K562 (cell line): ENCODE measurements at regions not wholly inside any gene's neighbourhood (a gene's known extent, or its start where the extent isn't known, plus 50 kb on each side); places are given as distances from the start of the nearest gene placed in this dataset.
A peak's percentile ranks its signal among the peaks of the same experiment; 100 is the strongest.
"Not testable (repeated sequence)": the region's sequence is repeated elsewhere in the genome, so short reads cannot be mapped to it uniquely, and the experiment has no call there.

Experiments used
- ATAC-seq: fragments of 200-7000 bp; cut with Tn5 transposase; 3 replicates; pipeline ENCODE4 v1.9.1; 2020; ENCODE audit warnings: moderate library complexity
- BruUV-seq: library from RNA; stranded (reverse); fragments of 400-500 nt; replicated peaks from 2 replicates; lab custom pipeline; 2021; lab: Mats Ljungman, UMichigan
- CTCF ChIA-PET: fragments of 300-600 bp; formaldehyde crosslinking; extraction: SDS; loops from one replicate; lab custom pipeline; 2021; ENCODE audit warnings: low intra/inter-chr PET ratio; lab: Yijun Ruan, JAX
- POLR2A ChIA-PET: fragments of 300-600, 350-650 bp; sonication (Branson Sonifier 250); formaldehyde crosslinking; extraction: SDS; loops from one replicate; lab custom pipeline; 2021; ENCODE audit warnings: antibody characterized with exemption, inconsistent platforms; lab: Yijun Ruan, JAX
- DNase-seq, 4 experiments: peaks; one replicate each; pipeline versions ENCODE4 v3.0.0 to v3.0.0-alpha.2; 2011 to 2018; ENCODE audit warnings: low spot score in 3 of 4, mixed read lengths in 3 of 4; ENCODE audit errors: extremely low read depth in 1 of 4
- FAIRE-seq: peaks from 2 replicates; lab custom pipeline; 2011; peaks lifted over from hg19 to GRCh38; lab: Jason Lieb, UNC
- H2AFZ ChIP-seq: 2 replicates; pipeline ENCODE4 v1.6.0; 2011; ENCODE audit warnings: low read depth, low read length, control low read depth, inconsistent platforms
- H3K27ac ChIP-seq: fragments of 200-600 bp; 3 replicates; pipeline ENCODE4 v1.8.0; 2011; ENCODE audit warnings: low read depth, mild to moderate bottlenecking, control low read depth, inconsistent platforms, low read length, moderate library complexity, mixed read lengths; ENCODE audit errors: extremely low read depth
- H3K27me3 ChIP-seq, 2 experiments: fragments of 300-600 bp in 1 of 2; 2 replicates in 1 of 2; 3 replicates in 1 of 2; pipeline versions ENCODE4 v1.6.0 to v1.8.0; 2011; ENCODE audit warnings: inconsistent platforms in 2 of 2, low read length in 2 of 2, mild to moderate bottlenecking in 1 of 2, mixed read lengths in 1 of 2, moderate library complexity in 1 of 2; ENCODE audit not compliant: control insufficient read depth in 2 of 2, insufficient read depth in 2 of 2
- H3K36me3 ChIP-seq: fragments of 300-600 bp; 3 replicates; pipeline ENCODE4 v1.8.0; 2011; ENCODE audit warnings: mild to moderate bottlenecking, low read length, inconsistent platforms; ENCODE audit not compliant: control insufficient read depth, insufficient read depth
- H3K4me1 ChIP-seq, 2 experiments: fragments of 200-600 bp in 1 of 2; replicated peaks in 1 of 2; 2 replicates in 1 of 2; 3 replicates in 1 of 2; pipeline versions ENCODE4 v1.5.1 to v1.8.0; 2011; ENCODE audit warnings: inconsistent platforms in 2 of 2, low read length in 2 of 2, mild to moderate bottlenecking in 1 of 2, mixed read lengths in 1 of 2, moderate library complexity in 1 of 2; ENCODE audit not compliant: control insufficient read depth in 2 of 2, insufficient read depth in 2 of 2
- H3K4me2 ChIP-seq: 2 replicates; pipeline ENCODE4 v1.6.1; 2011; ENCODE audit warnings: low read length, control low read depth, inconsistent platforms, mixed read lengths; ENCODE audit not compliant: insufficient read depth
- H3K4me3 ChIP-seq: fragments of 200-600 bp; sonication (generic), shearing (Covaris generic); 2 replicates; pipeline ENCODE4 v1.5.1; 2016; ENCODE audit warnings: control low read depth, inconsistent platforms
- H3K79me2 ChIP-seq: fragments of 200-600 bp; 3 replicates; pipeline ENCODE4 v1.8.0; 2011; ENCODE audit warnings: low read length, inconsistent platforms; ENCODE audit not compliant: control insufficient read depth, insufficient read depth
- H3K9ac ChIP-seq, 2 experiments: 2 replicates each; pipeline versions ENCODE4 v1.6.0 to v1.6.1; 2011; ENCODE audit warnings: low read depth in 2 of 2, low read length in 2 of 2, control low read depth in 1 of 2, inconsistent platforms in 1 of 2, mild to moderate bottlenecking in 1 of 2, mixed read lengths in 1 of 2; ENCODE audit not compliant: insufficient read depth in 1 of 2
- H3K9me1 ChIP-seq: one replicate; pipeline ENCODE4 v1.6.0; 2011; ENCODE audit warnings: inconsistent platforms, mild to moderate bottlenecking, low read length, moderate library complexity; ENCODE audit not compliant: control insufficient read depth, insufficient read depth
- H3K9me3 ChIP-seq: replicated peaks from 2 replicates; pipeline ENCODE4 v1.5.1; 2011; ENCODE audit warnings: low read depth, low read length, inconsistent platforms; ENCODE audit not compliant: control insufficient read depth, insufficient read depth
- H4K20me1 ChIP-seq: replicated peaks from 2 replicates; pipeline ENCODE4 v1.6.1; 2011; ENCODE audit warnings: low read length, inconsistent platforms, mixed read lengths; ENCODE audit not compliant: control insufficient read depth, insufficient read depth
- ESRRA ChIP-seq: fragments of 450-650 bp; IDR thresholded peaks from 2 replicates; pipeline ENCODE4 v1.6.1; 2014; ENCODE audit warnings: low read depth, mild to moderate bottlenecking, moderate library complexity, borderline replicate concordance
- ZNF224 ChIP-seq: sonication (generic); formaldehyde crosslinking; IDR thresholded peaks from 2 replicates; pipeline ENCODE4 v1.8.0; 2022; ENCODE audit warnings: mild to moderate bottlenecking, missing genetic modification reagents
- ZNF431 ChIP-seq: sonication (generic); formaldehyde crosslinking; IDR thresholded peaks from 2 replicates; pipeline ENCODE4 v1.8.0; 2022; ENCODE audit warnings: mild to moderate bottlenecking, missing genetic modification reagents
- WGBS: fragments of 100-300 bp; shearing (Covaris generic); methylation state at CpG from one replicate; pipeline ENCODE4 v1.1.6; 2016; ENCODE audit warnings: low coverage, mixed read lengths; ENCODE audit not compliant: insufficient coverage; ENCODE audit errors: missing lambda C conversion rate; 5-methylcytosine and 5-hydroxymethylcytosine counted together
- in situ Hi-C: fragments of 300-500 bp; cut with MboI; formaldehyde crosslinking; loops from 4 replicates; pipeline ENCODE4 v1.15.0; 2018; ENCODE audit warnings: inconsistent platforms, mixed read lengths
- intact Hi-C: fragments of 100-400 bp; cut with micrococcal nuclease; formaldehyde crosslinking; loops from 2 replicates; pipeline ENCODE4 v1.14.2; 2022
- TF ChIP-seq, protein P1 (sequence below), 2 experiments: fragments of 450-650 bp; IDR thresholded peaks; 2 replicates each; pipeline ENCODE4 v1.6.1; 2016

DNA sequence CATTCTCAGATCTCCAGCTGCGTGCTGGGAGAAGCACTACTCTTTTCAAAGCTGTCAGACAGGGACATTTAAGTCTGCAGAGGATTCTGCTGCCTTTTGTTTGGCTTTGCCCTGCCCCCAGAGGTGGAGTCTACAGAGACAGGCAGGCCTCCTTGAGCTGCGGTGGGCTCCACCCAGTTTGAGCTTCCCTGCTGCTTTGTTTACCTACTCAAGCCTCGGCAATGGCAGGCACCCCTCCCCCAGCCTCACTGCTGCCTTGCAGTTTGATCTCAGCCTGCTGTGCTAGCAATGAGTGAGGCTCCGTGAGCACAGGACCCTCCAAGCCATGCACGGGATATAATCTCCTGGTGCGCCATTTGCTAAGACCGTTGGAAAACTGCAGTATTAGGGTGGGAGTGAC, 518.8 kb upstream of the NRP1 start:
- BruUV-seq, DNase-seq, FAIRE-seq, H3K79me2 ChIP-seq, POLR2A ChIA-PET, H3K9ac ChIP-seq, H3K9me3 ChIP-seq, H3K27me3 ChIP-seq, H2AFZ ChIP-seq, intact Hi-C loops, H3K9me1 ChIP-seq, H3K4me1 ChIP-seq, in situ Hi-C loops, H3K4me2 ChIP-seq, H3K36me3 ChIP-seq, H4K20me1 ChIP-seq, H3K4me3 ChIP-seq, H3K27ac ChIP-seq, ATAC-seq, CTCF ChIA-PET: not testable (repeated sequence)
- WGBS = 0% methylated on average over 7 of the region's 7 CpGs

DNA sequence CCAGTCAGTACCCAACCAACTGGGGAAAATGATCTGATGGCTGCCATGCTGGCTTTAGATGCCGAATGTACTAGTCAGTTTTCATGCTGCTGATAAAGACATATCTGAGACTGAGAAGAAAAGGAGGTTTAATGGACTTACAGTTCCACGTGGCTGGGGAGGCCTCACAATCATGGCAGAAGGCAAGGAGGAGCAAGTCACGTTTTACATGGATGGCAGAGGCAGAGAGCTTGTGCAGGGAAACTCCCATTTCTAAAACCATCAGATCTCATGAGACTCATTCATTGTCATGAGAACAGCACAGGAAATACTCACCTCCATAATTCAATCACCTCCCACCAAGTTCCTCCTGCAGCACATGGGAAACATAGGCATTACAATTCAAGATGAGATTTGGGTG, 508.9 kb upstream of the NRP1 start:
- Histone ChIP-seq H3K4me3 (no peak overlapping the region), H2AFZ (no peak overlapping the region), H3K36me3 (no peaks in the 10 kb centered on the region), H3K4me1 (no peaks in the 10 kb centered on the region), H3K4me2 (no peak overlapping the region), H3K79me2 (no peaks in the 10 kb centered on the region), H3K27ac (no peak overlapping the region), H3K9ac (no peak overlapping the region), H3K9me1 (no peaks in the 10 kb centered on the region), H4K20me1 (no peaks in the 10 kb centered on the region), H3K9me3 (no peaks in the 10 kb centered on the region), H3K27me3 (no peaks in the 10 kb centered on the region)
- ChIA-PET POLR2A (no interaction called here), CTCF (no interaction called here)
- in situ Hi-C loops = loop anchor here (25.0 kb wide), 1 partner anchor 794 kb away; no protein-coding TSS in a partner anchor
- TF ChIP-seq ZNF224 (no peak), ESRRA (no peak), ZNF431 (peak; percentile 88)
- TF ChIP-seq, protein P1, sequence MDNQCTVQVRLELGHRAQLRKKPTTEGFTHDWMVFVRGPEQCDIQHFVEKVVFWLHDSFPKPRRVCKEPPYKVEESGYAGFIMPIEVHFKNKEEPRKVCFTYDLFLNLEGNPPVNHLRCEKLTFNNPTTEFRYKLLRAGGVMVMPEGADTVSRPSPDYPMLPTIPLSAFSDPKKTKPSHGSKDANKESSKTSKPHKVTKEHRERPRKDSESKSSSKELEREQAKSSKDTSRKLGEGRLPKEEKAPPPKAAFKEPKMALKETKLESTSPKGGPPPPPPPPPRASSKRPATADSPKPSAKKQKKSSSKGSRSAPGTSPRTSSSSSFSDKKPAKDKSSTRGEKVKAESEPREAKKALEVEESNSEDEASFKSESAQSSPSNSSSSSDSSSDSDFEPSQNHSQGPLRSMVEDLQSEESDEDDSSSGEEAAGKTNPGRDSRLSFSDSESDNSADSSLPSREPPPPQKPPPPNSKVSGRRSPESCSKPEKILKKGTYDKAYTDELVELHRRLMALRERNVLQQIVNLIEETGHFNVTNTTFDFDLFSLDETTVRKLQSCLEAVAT (IDR thresholded peaks at IDR 0.05) = no peak
- no TSS peak for BruUV-seq
- intact Hi-C loops = no loop called here
- FAIRE-seq (no peak), ATAC-seq (no peak), DNase-seq (no peak)
- 2% methylated on average over 3 of the region's 3 CpGs for WGBS
